SHP77 treated with DMSO at 0.1 percent for 48 hours (cell line): ENCODE measurements at regions not wholly inside any gene's neighbourhood (a gene's known extent, or its start where the extent isn't known, plus 50 kb on each side); places are given as distances from the start of the nearest gene placed in this dataset.

Source experiments
- DNase-seq: peaks from one replicate; lab custom pipeline; 2025; lab: John Stamatoyannopoulos, UW

GRCh38 chr10:78802431-78802830 lies 266.3 kb upstream of the ZMIZ1 start:
- no peak for DNase-seq

GRCh38 chr10:78802866-78803265 lies 265.9 kb upstream of the ZMIZ1 start:
- no peak for DNase-seq

DNA sequence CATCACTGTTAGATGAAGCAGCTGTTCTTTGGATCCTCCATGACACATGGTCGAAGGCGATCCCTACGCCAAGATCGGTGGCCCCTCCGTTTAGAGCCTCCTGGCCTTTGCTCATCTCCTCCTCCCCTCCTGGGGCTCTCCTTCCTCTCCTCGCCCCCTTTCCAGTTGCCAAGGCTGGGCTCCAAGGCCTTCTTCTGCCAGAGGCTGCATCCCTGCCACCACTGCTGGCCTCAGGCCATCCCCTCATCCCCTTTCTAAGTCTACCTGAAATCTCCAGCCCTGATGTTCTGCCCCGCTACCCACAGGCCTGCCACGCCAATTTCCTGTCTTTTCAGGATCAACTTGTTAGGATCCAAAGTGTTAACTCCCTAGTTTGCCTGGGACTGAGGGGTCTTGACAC lies 265.1 kb upstream of the ZMIZ1 start:
- DNase-seq, result no peak

- DNase-seq, result no peak
Observed at GRCh38 chr10:78804411-78805032, 264.2 kb upstream of the ZMIZ1 start.

DNA sequence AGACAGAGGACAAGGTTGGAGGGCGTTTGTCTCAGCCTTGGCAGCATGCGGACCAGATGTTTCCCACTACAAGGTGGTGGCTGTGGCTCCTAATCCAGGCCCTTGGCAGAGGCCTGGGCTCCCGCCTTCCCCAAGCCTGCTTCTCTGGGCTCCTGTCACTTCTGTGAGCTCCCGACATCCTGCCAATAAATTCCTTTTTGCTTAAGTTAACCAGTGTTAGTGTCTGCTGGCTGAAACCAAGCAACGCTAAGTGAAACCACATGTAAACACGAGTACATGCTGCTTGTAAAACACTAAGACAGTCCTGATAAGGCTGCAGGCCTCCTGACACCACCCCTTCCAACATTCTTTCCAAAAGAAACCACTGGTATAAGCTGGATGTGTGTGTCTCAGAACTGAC lies 263.6 kb upstream of the ZMIZ1 start:
- DNase-seq, result no peak

- DNase-seq, result no peak
Observed at GRCh38 chr10:78806681-78807221, 262.0 kb upstream of the ZMIZ1 start.

DNA sequence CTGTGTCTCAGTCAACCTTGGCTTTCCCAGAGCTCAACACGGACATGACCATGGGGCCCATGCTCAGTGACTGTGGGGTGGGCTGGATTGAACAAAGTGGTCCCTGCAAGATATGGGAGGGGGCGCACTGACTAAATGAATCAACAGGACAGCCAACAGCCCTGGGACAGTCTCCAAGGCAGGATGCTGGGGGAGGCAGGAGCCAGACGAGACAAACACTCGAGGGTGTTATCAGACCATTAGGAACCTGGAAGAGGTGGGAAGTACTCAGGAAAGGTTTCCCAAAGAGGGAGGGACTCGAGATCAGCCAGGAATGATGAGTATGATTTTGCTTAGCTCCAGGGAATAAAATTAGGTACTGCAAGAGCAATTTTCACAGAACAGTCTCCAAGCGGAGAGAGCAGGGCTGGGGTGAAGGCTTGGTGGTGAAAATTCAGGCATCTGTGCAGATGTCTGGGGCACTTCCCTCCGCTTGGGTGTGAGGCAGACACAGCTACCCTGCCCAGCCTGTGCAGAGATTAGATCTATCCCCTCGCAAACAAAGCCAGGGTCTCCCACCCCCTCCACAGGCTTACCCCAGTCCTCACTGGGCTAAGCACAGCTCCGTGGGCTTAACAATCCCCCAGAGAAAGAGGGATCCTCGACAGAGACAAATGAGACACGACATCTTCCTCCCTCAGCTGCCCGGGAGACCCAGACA lies 261.1 kb upstream of the ZMIZ1 start:
- DNase-seq, result no peak

DNA sequence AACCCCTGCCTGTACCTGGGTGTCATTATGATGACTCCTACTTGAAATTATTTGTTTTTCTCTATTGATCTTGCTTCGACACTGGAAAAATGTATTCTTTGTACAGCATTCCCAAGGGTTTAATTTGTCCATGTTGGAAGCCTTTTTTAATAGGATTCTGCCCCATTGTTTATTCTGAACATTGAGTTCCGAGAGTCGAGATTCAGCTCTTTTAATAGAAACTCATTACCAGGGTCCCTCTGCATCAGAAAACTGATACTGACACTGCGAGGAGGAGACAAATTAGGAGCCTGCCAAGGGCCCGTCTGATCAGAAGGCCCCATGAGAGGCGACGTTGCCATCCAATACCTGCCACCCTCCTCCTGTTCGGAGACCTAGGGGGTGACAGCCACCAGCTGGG lies 260.5 kb upstream of the ZMIZ1 start:
- DNase-seq, result no peak

GRCh38 chr10:78808736-78809367 lies 259.9 kb upstream of the ZMIZ1 start:
- no peak for DNase-seq

- no peak for DNase-seq
Observed at GRCh38 chr10:78811174-78811573, 257.6 kb upstream of the ZMIZ1 start.

GRCh38 chr10:78812571-78813318 lies 256.0 kb upstream of the ZMIZ1 start:
- DNase-seq, result no peak

DNA sequence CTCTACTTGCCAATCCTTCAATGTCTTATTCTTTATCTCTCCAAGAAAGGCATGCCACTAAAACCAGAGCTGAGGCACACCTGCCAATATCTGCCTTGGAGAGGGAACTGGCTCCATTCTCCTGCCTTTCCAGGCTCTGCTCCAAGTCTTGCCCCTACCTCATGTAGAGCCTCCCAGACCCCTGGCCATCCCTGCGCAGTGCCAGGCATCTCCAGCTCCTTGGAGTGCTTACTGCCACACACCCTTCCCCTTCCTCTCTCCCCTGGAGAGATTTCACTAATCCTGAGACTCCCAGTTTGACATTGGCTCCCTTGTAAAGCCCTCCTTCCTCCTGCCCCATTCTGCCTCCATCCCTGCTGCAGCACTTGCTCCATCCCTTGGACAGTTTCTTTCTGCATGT lies 255.2 kb upstream of the ZMIZ1 start:
- no peak for DNase-seq

GRCh38 chr10:78813998-78814399 lies 254.8 kb upstream of the ZMIZ1 start:
- no peak for DNase-seq

GRCh38 chr10:78814407-78814806 lies 254.4 kb upstream of the ZMIZ1 start:
- no peak for DNase-seq

DNA sequence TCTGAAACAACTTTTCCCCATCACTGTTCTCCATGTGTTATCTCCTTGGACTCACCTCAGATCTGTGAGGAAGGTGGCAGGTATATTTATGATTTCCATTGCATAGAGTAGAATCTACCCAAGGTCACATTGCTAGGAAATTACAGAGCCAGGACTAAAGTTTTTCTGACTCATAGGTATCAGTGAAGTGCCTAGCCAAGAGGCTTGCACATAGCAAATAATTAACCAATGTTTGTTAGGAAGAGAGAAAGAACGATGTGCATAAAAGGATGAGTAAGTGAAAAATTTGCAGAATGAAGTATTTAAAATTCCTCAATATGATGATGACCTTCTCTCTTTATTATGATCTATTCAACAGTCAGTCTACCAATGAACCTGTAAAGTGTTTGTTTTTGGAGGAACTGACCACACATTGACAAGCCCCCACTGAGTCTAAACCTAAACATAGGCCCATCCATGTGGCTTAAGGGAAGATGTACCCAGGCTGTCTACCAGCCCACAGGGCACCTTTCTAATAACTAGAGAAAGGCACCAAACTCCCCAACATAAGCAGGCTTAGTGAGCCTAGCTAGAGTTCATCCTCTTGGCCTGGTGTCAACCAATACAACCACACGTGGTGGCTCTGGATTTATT lies 252.9 kb upstream of the ZMIZ1 start:
- no peak for DNase-seq

DNA sequence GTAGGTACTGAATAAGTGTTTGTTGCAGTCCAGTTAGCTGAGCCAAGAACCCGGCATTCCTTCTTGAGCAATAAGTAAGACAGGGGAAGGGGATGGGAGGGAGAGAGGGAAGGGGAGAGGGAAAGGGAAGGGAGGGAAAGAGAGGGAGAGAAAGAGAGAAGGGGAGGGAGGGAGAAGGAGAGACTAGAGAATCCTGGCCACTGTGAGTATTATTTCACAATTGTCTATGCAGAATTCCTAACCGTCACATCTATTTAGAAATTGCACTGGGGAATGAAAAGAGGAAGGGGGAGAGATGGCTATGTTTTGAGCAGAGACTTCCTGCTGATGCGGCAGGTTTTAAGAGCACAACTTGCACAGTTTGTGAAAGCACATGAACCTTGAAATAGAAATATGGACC lies 251.4 kb upstream of the ZMIZ1 start:
- DNase-seq, result no peak

DNA sequence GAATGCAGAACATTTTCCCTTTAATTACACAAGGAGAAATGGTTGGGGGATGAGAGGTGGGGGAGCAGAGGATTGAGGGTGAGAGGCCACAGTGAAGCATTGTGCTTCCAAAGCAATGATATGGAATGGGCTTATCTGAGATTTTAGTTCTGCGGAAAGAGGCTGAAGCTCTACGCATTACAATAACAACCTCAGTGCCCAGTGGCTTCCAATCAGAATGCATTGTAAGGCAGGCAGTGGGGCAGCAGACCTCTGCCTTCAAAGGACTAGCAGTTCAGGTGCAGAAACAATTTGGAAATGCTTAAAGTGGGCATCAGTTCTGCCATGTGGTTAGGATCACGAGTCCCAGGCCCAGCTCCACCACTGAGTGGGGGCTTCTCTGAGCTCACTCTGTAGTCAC lies 251.0 kb upstream of the ZMIZ1 start:
- no peak for DNase-seq

GRCh38 chr10:78819361-78820006 lies 249.3 kb upstream of the ZMIZ1 start:
- no peak for DNase-seq

- DNase-seq, result no peak
Observed at GRCh38 chr10:78820007-78820362, 248.8 kb upstream of the ZMIZ1 start.

- DNase-seq, result no peak
Observed at GRCh38 chr10:78821052-78821451, 247.7 kb upstream of the ZMIZ1 start.

DNA sequence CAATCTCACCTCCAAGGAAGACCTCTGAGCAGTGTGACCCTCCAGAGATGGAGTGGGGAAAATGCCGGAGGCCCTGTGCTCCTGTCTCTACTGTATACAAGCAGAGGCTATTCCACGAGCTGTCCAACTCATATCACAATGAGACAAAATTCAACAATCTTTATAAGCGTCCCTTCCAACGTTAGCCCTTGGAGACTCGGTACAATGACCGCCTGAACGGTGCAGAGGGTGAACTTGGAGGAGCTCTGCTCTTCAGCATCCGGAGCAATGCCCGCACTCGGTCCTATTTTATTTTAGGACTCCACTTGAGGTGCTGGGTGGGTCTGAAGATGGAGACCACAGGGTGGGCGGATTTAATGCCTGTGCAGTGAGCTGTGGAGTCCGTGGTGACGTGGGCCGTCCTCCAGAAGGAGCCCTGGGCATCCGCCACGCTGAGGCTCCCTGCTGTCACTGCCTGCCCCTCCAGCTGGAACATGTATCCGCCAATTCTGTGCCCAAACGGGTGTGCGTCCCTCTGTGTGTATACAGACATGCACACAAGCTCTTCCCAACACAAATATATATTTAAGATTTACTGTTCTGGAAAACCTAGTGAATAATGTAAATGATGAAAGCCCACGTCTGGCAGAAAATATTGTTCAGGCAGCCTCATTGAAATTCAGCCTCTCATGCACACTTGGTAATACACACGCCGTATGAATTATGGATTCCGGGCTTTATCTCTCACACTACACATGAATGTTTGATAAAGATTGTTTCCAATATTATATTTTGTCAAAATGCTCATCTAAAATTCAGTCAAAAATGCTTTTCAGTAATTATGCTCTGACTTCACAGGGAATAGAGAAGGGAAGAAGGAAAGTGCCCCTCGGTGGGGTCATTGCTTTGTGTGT lies 239.9 kb upstream of the ZMIZ1 start:
- DNase-seq, result no peak
